OCI-LY1 (cell line): ENCODE measurements at regions not wholly inside any gene's neighbourhood (a gene's known extent, or its start where the extent isn't known, plus 50 kb on each side); places are given as distances from the start of the nearest gene placed in this dataset.

Experiments used
- H2AFZ ChIP-seq: fragments of 200-600 bp; sonication (generic), shearing (Covaris generic); 2 replicates; pipeline ENCODE4 v1.6.0; 2014; ENCODE audit warnings: antibody characterized with exemption, mild to moderate bottlenecking, low read length
- H3F3A ChIP-seq: fragments of 200-600 bp; sonication (generic), shearing (Covaris generic); 2 replicates; pipeline ENCODE4 v1.6.0; 2014; ENCODE audit warnings: mild to moderate bottlenecking, antibody characterized with exemption, low read length, moderate library complexity; ENCODE audit not compliant: insufficient read depth
- H3K27ac ChIP-seq: fragments of 200-600 bp; sonication (generic); 2 replicates; pipeline ENCODE4 v1.5.1; 2014; ENCODE audit warnings: low read length, mixed run types, mild to moderate bottlenecking, low read depth; ENCODE audit not compliant: poor library complexity, severe bottlenecking
- H3K27me3 ChIP-seq: fragments of 200-600 bp; sonication (generic); 2 replicates; pipeline ENCODE4 v1.6.0; 2014; ENCODE audit warnings: antibody characterized with exemption, mild to moderate bottlenecking, low read length, moderate library complexity; ENCODE audit not compliant: insufficient read depth
- H3K36me3 ChIP-seq: fragments of 200-600 bp; sonication (generic); 2 replicates; pipeline ENCODE4 v1.6.1; 2014; ENCODE audit warnings: mild to moderate bottlenecking, antibody characterized with exemption, low read length, moderate library complexity, mixed read lengths; ENCODE audit not compliant: insufficient read depth
- H3K4me1 ChIP-seq: fragments of 200-600 bp; sonication (generic); 2 replicates; pipeline ENCODE4 v1.5.1; 2014; ENCODE audit warnings: mild to moderate bottlenecking, low read length, moderate library complexity; ENCODE audit not compliant: insufficient read depth, severe bottlenecking
- H3K4me2 ChIP-seq: fragments of 200-600 bp; sonication (generic), shearing (Covaris generic); 2 replicates; pipeline ENCODE4 v1.6.1; 2014; ENCODE audit warnings: low read length
- H3K4me3 ChIP-seq: fragments of 200-600 bp; sonication (generic); 2 replicates; pipeline ENCODE4 v1.5.1; 2014; ENCODE audit warnings: low read length, low read depth, mild to moderate bottlenecking, mixed read lengths; ENCODE audit not compliant: poor library complexity, severe bottlenecking
- H3K79me2 ChIP-seq: fragments of 200-600 bp; shearing (Covaris generic); 2 replicates; pipeline ENCODE4 v1.6.1; 2016; ENCODE audit warnings: mixed run types, low read length, mixed read lengths; ENCODE audit not compliant: insufficient read depth
- H3K9ac ChIP-seq: fragments of 200-600 bp; sonication (generic), shearing (Covaris generic); 2 replicates; pipeline ENCODE4 v1.6.1; 2014; ENCODE audit warnings: mild to moderate bottlenecking, low read length, mixed read lengths
- H3K9me2 ChIP-seq: fragments of 200-600 bp; sonication (generic), shearing (Covaris generic); 2 replicates; pipeline ENCODE4 v1.6.1; 2014; ENCODE audit warnings: low read depth, mild to moderate bottlenecking, low read length, mixed read lengths
- H3K9me3 ChIP-seq: fragments of 200-600 bp; shearing (Covaris generic); 2 replicates; pipeline ENCODE4 v1.6.1; 2014; ENCODE audit warnings: low read length, mixed read lengths
- H4K20me1 ChIP-seq: fragments of 200-600 bp; sonication (generic), shearing (Covaris generic); 2 replicates; pipeline ENCODE4 v1.6.0; 2016; ENCODE audit warnings: mild to moderate bottlenecking, low read length; ENCODE audit not compliant: insufficient read depth
- CTCF ChIP-seq: fragments of 200-600 bp; sonication (generic), shearing (Covaris generic); IDR thresholded peaks from 2 replicates; pipeline ENCODE4 v1.5.1; 2017; ENCODE audit warnings: mild to moderate bottlenecking, antibody characterized with exemption, low read length, moderate library complexity, mixed read lengths
- EZH2 ChIP-seq: fragments of 200-600 bp; sonication (generic), shearing (Covaris generic); IDR thresholded peaks from 2 replicates; pipeline ENCODE4 v1.8.0; 2017; ENCODE audit warnings: borderline replicate concordance, mixed run types, mild to moderate bottlenecking, antibody characterized with exemption, low read length, moderate library complexity, mixed read lengths

GRCh38 chr16:7967996-7968509, 622.3 kb downstream of the TMEM114 start:
- Histone ChIP-seq H3K27me3 (no peaks in the 10 kb centered on the region), H3K9me3 (no peaks in the 10 kb centered on the region), H3F3A (no peaks in the 10 kb centered on the region), H3K9me2 (no peaks in the 10 kb centered on the region), H3K4me3 (no peak overlapping the region), H3K36me3 (no peaks in the 10 kb centered on the region), H4K20me1 (no peaks in the 10 kb centered on the region), H3K79me2 (no peaks in the 10 kb centered on the region), H3K9ac (no peak overlapping the region), H3K4me2 (no peak overlapping the region), H3K4me1 (no peaks in the 10 kb centered on the region), H3K27ac (no peak overlapping the region), H2AFZ (no peak overlapping the region)
- TF ChIP-seq EZH2: no peak
- TF ChIP-seq CTCF: no peak

- H3K4me1 ChIP-seq: no peaks in the 10 kb centered on the region
- no peak for TF ChIP-seq CTCF
- no peak for TF ChIP-seq EZH2
- no peak overlapping the region for H3K9ac ChIP-seq
- H3K79me2 ChIP-seq: no peaks in the 10 kb centered on the region
- H3K9me3 ChIP-seq: no peaks in the 10 kb centered on the region
- H3K27ac ChIP-seq: no peak overlapping the region
- no peak overlapping the region for H3K4me2 ChIP-seq
- no peak overlapping the region for H2AFZ ChIP-seq
- no peaks in the 10 kb centered on the region for H3K9me2 ChIP-seq
- no peaks in the 10 kb centered on the region for H3F3A ChIP-seq
- no peaks in the 10 kb centered on the region for H4K20me1 ChIP-seq
- no peaks in the 10 kb centered on the region for H3K36me3 ChIP-seq
- no peaks in the 10 kb centered on the region for H3K27me3 ChIP-seq
- no peak overlapping the region for H3K4me3 ChIP-seq
Measured at GRCh38 chr16:7964744-7965143, 625.6 kb downstream of the TMEM114 start.

- Histone ChIP-seq H3K79me2 (no peaks in the 10 kb centered on the region), H3K27me3 (no peaks in the 10 kb centered on the region), H3K4me3 (no peak overlapping the region), H4K20me1 (no peaks in the 10 kb centered on the region), H3K4me1 (no peaks in the 10 kb centered on the region), H3K9me3 (no peaks in the 10 kb centered on the region), H3F3A (no peaks in the 10 kb centered on the region), H3K9me2 (no peaks in the 10 kb centered on the region), H3K9ac (no peak overlapping the region), H2AFZ (no peak overlapping the region), H3K36me3 (no peaks in the 10 kb centered on the region), H3K4me2 (no peak overlapping the region), H3K27ac (no peak overlapping the region)
- no peak for TF ChIP-seq EZH2
- TF ChIP-seq CTCF: no peak
Measured at GRCh38 chr16:7964167-7964566, 626.1 kb downstream of the TMEM114 start.
